CD14-positive monocyte (primary cell): ENCODE measurements at regions not wholly inside any gene's neighbourhood (a gene's known extent, or its start where the extent isn't known, plus 50 kb on each side); places are given as distances from the start of the nearest gene placed in this dataset.

Experiments
- DNase-seq, 3 donors: peaks; one replicate each; pipeline ENCODE4 v3.0.0-alpha.2; 2011 to 2022
- H2AFZ ChIP-seq: 2 replicates; pipeline ENCODE4 v1.6.0; 2012; ENCODE audit warnings: mild to moderate bottlenecking, low read depth, low read length, inconsistent platforms; ENCODE audit not compliant: insufficient read depth, poor library complexity, severe bottlenecking
- H3K27ac ChIP-seq, 2 donors: 1 replicate in 1 of 2; 2 replicates in 1 of 2; pipeline ENCODE4 v1.5.1; 2012 to 2013; ENCODE audit warnings: low read length in 2 of 2, control low read depth in 1 of 2, inconsistent platforms in 1 of 2, low read depth in 1 of 2, mild to moderate bottlenecking in 1 of 2
- H3K27me3 ChIP-seq, 2 donors: one replicate each; pipeline versions ENCODE4 v1.6.0 to v1.6.1; 2011 to 2013; ENCODE audit warnings: low read length in 2 of 2; ENCODE audit not compliant: control insufficient read depth in 2 of 2, insufficient read depth in 2 of 2
- H3K36me3 ChIP-seq, 2 donors: replicated peaks in 1 of 2; 1 replicate in 1 of 2; 2 replicates in 1 of 2; pipeline versions ENCODE4 v1.5.1 to v1.6.1; 2012 to 2013; ENCODE audit warnings: low read length in 2 of 2, control low read depth in 1 of 2, inconsistent platforms in 1 of 2, mild to moderate bottlenecking in 1 of 2; ENCODE audit not compliant: insufficient read depth in 2 of 2, control insufficient read depth in 1 of 2
- H3K4me1 ChIP-seq, 2 donors: 1 replicate in 1 of 2; 2 replicates in 1 of 2; pipeline versions ENCODE4 v1.5.1 to v1.6.1; 2012 to 2013; ENCODE audit warnings: low read length in 2 of 2, control low read depth in 1 of 2, inconsistent platforms in 1 of 2, mild to moderate bottlenecking in 1 of 2, moderate library complexity in 1 of 2; ENCODE audit not compliant: insufficient read depth in 2 of 2, control insufficient read depth in 1 of 2
- H3K4me2 ChIP-seq: replicated peaks from 2 replicates; pipeline ENCODE3; 2012; ENCODE audit warnings: low read length, moderate library complexity, mild to moderate bottlenecking; ENCODE audit not compliant: poor library complexity, severe bottlenecking; ENCODE audit errors: extremely low read depth
- H3K4me3 ChIP-seq, 3 experiments: fragments of 200-600 bp in 1 of 3; sonication (generic) in 1 of 3; replicated peaks in 1 of 3; 1 replicate in 2 of 3; 2 replicates in 1 of 3; pipeline ENCODE4 v1.5.1; 2011 to 2013; ENCODE audit warnings: low read length in 3 of 3, mild to moderate bottlenecking in 3 of 3, control low read depth in 2 of 3, low read depth in 2 of 3, inconsistent platforms in 1 of 3, moderate library complexity in 1 of 3
- H3K79me2 ChIP-seq: 2 replicates; pipeline ENCODE4 v1.6.0; 2012; ENCODE audit warnings: mild to moderate bottlenecking, control low read depth, inconsistent platforms, low read length, moderate library complexity; ENCODE audit not compliant: insufficient read depth
- H3K9ac ChIP-seq: 2 replicates; pipeline ENCODE4 v1.6.0; 2017; ENCODE audit warnings: low read length, mild to moderate bottlenecking; ENCODE audit not compliant: insufficient read depth, poor library complexity, severe bottlenecking
- H3K9me3 ChIP-seq, 2 donors: replicated peaks in 1 of 2; 1 replicate in 1 of 2; 2 replicates in 1 of 2; pipeline versions ENCODE4 v1.5.1 to v1.6.1; 2012 to 2013; ENCODE audit warnings: low read length in 2 of 2, control low read depth in 1 of 2; ENCODE audit not compliant: control insufficient read depth in 1 of 2, insufficient read depth in 1 of 2
- H4K20me1 ChIP-seq: 2 replicates; pipeline ENCODE4 v1.6.0; 2012; ENCODE audit warnings: mild to moderate bottlenecking, low read length, control low read depth, moderate library complexity; ENCODE audit not compliant: insufficient read depth
- H3K27ac Mint-ChIP-seq, 7 donors: one replicate each; pipeline ENCODE4 v1.8.0; 2020; ENCODE audit warnings: mild to moderate bottlenecking in 7 of 7, mixed read lengths in 7 of 7, moderate library complexity in 6 of 7, inconsistent platforms in 2 of 7
- H3K27me3 Mint-ChIP-seq, 3 donors: one replicate each; pipeline ENCODE4 v1.8.0; 2021 to 2022; ENCODE audit warnings: low read depth in 3 of 3, mild to moderate bottlenecking in 3 of 3, mixed read lengths in 3 of 3, moderate library complexity in 3 of 3, inconsistent platforms in 1 of 3
- H3K36me3 Mint-ChIP-seq, 2 donors: one replicate each; pipeline ENCODE4 v1.8.0; 2020; ENCODE audit warnings: mixed read lengths in 2 of 2, inconsistent platforms in 1 of 2, mild to moderate bottlenecking in 1 of 2
- H3K4me1 Mint-ChIP-seq: one replicate; pipeline ENCODE4 v1.8.0; 2020; ENCODE audit warnings: mild to moderate bottlenecking, mixed read lengths
- H3K4me3 Mint-ChIP-seq, 2 donors: one replicate each; pipeline ENCODE4 v1.8.0; 2020; ENCODE audit warnings: mild to moderate bottlenecking in 2 of 2, mixed read lengths in 2 of 2, moderate library complexity in 1 of 2
- H3K9me3 Mint-ChIP-seq, 7 donors: one replicate each; pipeline ENCODE4 v1.8.0; 2020 to 2022; ENCODE audit warnings: mixed read lengths in 7 of 7, mild to moderate bottlenecking in 6 of 7, moderate library complexity in 6 of 7, inconsistent platforms in 2 of 7
- CTCF ChIP-seq: fragments of 200-600 bp; IDR thresholded peaks from one replicate; pipeline ENCODE4 v1.8.0; 2022; ENCODE audit warnings: antibody characterized with exemption, mild to moderate bottlenecking
- WGBS: methylation state at CpG from one replicate; pipeline ENCODE4 v1.1.5; 2013; ENCODE audit warnings: missing lambda C conversion rate; ENCODE audit not compliant: insufficient coverage; 5-methylcytosine and 5-hydroxymethylcytosine counted together
- intact Hi-C, 2 donors: fragments of 100-400 bp; cut with micrococcal nuclease; formaldehyde crosslinking; loops; one replicate each; pipeline versions ENCODE4 v1.15.0 to v1.15.1; 2023

- no peak for DNase-seq
- no peak for TF ChIP-seq CTCF
- no peak overlapping the region for H3K4me3 Mint-ChIP-seq
- Histone ChIP-seq H4K20me1 (no peaks in the 10 kb centered on the region), H3K27me3 (no peaks in the 10 kb centered on the region), H3K36me3 (no peaks in the 10 kb centered on the region), H2AFZ (no peak overlapping the region), H3K9ac (no peak overlapping the region), H3K79me2 (no peaks in the 10 kb centered on the region), H3K9me3 (no peaks in the 10 kb centered on the region), H3K4me3 (no peak overlapping the region), H3K4me1 (no peaks in the 10 kb centered on the region), H3K4me2 (no peak overlapping the region), H3K27ac (no peak overlapping the region)
- no peaks in the 10 kb centered on the region for H3K9me3 Mint-ChIP-seq
- H3K36me3 Mint-ChIP-seq: no peaks in the 10 kb centered on the region
- no peak overlapping the region for H3K27ac Mint-ChIP-seq
- WGBS: 64% methylated on average over 3 of the region's 4 CpGs
- H3K4me1 Mint-ChIP-seq: no peaks in the 10 kb centered on the region
- peaks cover 0 to 3% (median 2%) of the 10 kb centered on the region in 3 donors for H3K27me3 Mint-ChIP-seq
- intact Hi-C loops: no loop called here
These were observed 213.3 kb upstream of the SSTR4 start for GRCh38 chr20:22821796-22822195.

GRCh38 chr20:22823119-22823518 lies 212.0 kb upstream of the SSTR4 start:
- Histone ChIP-seq H3K27ac (no peak overlapping the region), H3K9me3 (no peaks in the 10 kb centered on the region), H3K36me3 (no peaks in the 10 kb centered on the region), H3K79me2 (no peaks in the 10 kb centered on the region), H4K20me1 (no peaks in the 10 kb centered on the region), H3K4me2 (no peak overlapping the region), H3K9ac (no peak overlapping the region), H2AFZ (no peak overlapping the region), H3K4me1 (no peaks in the 10 kb centered on the region), H3K27me3 (no peaks in the 10 kb centered on the region), H3K4me3 (no peak overlapping the region)
- no peaks in the 10 kb centered on the region for H3K36me3 Mint-ChIP-seq
- peaks cover 0 to 3% (median 2%) of the 10 kb centered on the region in 3 donors for H3K27me3 Mint-ChIP-seq
- H3K4me3 Mint-ChIP-seq: no peak overlapping the region
- intact Hi-C loops: no loop called here
- H3K27ac Mint-ChIP-seq: no peak overlapping the region
- H3K9me3 Mint-ChIP-seq: no peaks in the 10 kb centered on the region
- TF ChIP-seq CTCF: no peak
- 100% methylated on average over 4 of the region's 6 CpGs for WGBS
- no peaks in the 10 kb centered on the region for H3K4me1 Mint-ChIP-seq
- no peak for DNase-seq
